ENCODE measurements at regions not wholly inside any gene's neighbourhood (a gene's known extent, or its start where the extent isn't known, plus 50 kb on each side); places are given as distances from the start of the nearest gene placed in this dataset.
A peak's percentile ranks its signal among the peaks of the same experiment; 100 is the strongest.

- DNase-seq = peak in 12 of 56 donors; percentile 2 to 47 (median 8)
Observed at GRCh38 chr5:171676286-171676944, 109.2 kb upstream of the SMIM23 start.

GRCh38 chr5:171678646-171679045, 107.0 kb upstream of the SMIM23 start:
- DNase-seq = no peak

- no peak for DNase-seq
Observed at GRCh38 chr5:171680485-171680884, 105.1 kb upstream of the SMIM23 start.

GRCh38 chr5:171681061-171681460, 104.6 kb upstream of the SMIM23 start:
- DNase-seq = no peak

- no peak for DNase-seq
Observed at GRCh38 chr5:171681677-171682076, 103.9 kb upstream of the SMIM23 start.

- no peak for DNase-seq
Observed at GRCh38 chr5:171682801-171683200, 102.8 kb upstream of the SMIM23 start.

GRCh38 chr5:171684169-171684568, 101.4 kb upstream of the SMIM23 start:
- no peak for DNase-seq

GRCh38 chr5:171688696-171689495, 96.7 kb upstream of the SMIM23 start:
- peak in 2 of 56 donors; percentile 6 to 7 for DNase-seq

GRCh38 chr5:171689853-171690417, 95.7 kb upstream of the SMIM23 start:
- no peak for DNase-seq

- no peak for DNase-seq
Observed at GRCh38 chr5:171692107-171692506, 93.5 kb upstream of the SMIM23 start.

- DNase-seq = no peak
Observed at GRCh38 chr5:171692936-171693335, 92.7 kb upstream of the SMIM23 start.

GRCh38 chr5:171693412-171693811, 92.2 kb upstream of the SMIM23 start:
- no peak for DNase-seq

GRCh38 chr5:171695804-171696203, 89.8 kb upstream of the SMIM23 start:
- no peak for DNase-seq

GRCh38 chr5:171697221-171698102, 88.2 kb upstream of the SMIM23 start:
- no peak for DNase-seq

- DNase-seq = no peak
Observed at GRCh38 chr5:171700318-171700912, 85.2 kb upstream of the SMIM23 start.

- DNase-seq = no peak
Observed at GRCh38 chr5:171701100-171701541, 84.5 kb upstream of the SMIM23 start.

- DNase-seq = no peak
Observed at GRCh38 chr5:171702135-171702770, 83.4 kb upstream of the SMIM23 start.

GRCh38 chr5:171703146-171703545, 82.5 kb upstream of the SMIM23 start:
- DNase-seq = no peak

GRCh38 chr5:171705036-171705435, 80.6 kb upstream of the SMIM23 start:
- no peak for DNase-seq

- DNase-seq = no peak
Observed at GRCh38 chr5:171705830-171706468, 79.7 kb upstream of the SMIM23 start.
